Transverse colon (tissue), 4 donors: ENCODE measurements at regions not wholly inside any gene's neighbourhood (a gene's known extent, or its start where the extent isn't known, plus 50 kb on each side); places are given as distances from the start of the nearest gene placed in this dataset.

Experiments used
- POLR2AphosphoS5 ChIP-seq, 3 donors: sonication (generic); formaldehyde crosslinking; IDR thresholded peaks; one replicate each; pipeline ENCODE4 v1.6.1; 2016; ENCODE audit warnings: antibody characterized with exemption in 3 of 3
- TF ChIP-seq, protein P1 (sequence below), 5 experiments: fragments of 200-600 bp in 3 of 5; fragments of 450-650 bp in 2 of 5; sonication (generic) in 3 of 5; IDR thresholded peaks; 1 replicate in 2 of 5; 2 replicates in 3 of 5; pipeline ENCODE4 v1.5.1; 2016 to 2017; ENCODE audit warnings: antibody characterized with exemption in 5 of 5, inconsistent platforms in 3 of 5, mild to moderate bottlenecking in 2 of 5, moderate library complexity in 1 of 5

DNA sequence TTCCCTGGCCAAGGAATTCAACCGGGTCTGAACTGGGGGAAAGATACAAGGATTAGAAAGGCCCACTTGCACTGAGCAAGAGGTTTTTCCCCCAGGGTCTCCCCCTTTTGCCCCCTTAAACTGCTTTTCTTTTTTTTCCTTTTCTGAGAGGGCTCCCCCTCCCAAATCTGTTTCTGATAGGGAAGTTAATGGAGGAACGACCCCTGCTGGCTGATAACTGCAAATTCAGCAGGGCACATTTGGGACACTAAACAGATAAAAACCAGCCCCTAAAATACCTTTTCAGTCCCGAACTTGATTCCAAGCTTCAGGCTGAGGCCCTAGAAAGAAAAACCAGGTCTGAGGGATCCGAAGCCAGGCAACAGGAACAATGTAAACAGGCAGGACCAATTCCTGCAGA is 1012.4 kb upstream of the CRIM1 start:
- TF ChIP-seq POLR2AphosphoS5 (IDR thresholded peaks at IDR 0.05): no peak
- TF ChIP-seq, protein P1, sequence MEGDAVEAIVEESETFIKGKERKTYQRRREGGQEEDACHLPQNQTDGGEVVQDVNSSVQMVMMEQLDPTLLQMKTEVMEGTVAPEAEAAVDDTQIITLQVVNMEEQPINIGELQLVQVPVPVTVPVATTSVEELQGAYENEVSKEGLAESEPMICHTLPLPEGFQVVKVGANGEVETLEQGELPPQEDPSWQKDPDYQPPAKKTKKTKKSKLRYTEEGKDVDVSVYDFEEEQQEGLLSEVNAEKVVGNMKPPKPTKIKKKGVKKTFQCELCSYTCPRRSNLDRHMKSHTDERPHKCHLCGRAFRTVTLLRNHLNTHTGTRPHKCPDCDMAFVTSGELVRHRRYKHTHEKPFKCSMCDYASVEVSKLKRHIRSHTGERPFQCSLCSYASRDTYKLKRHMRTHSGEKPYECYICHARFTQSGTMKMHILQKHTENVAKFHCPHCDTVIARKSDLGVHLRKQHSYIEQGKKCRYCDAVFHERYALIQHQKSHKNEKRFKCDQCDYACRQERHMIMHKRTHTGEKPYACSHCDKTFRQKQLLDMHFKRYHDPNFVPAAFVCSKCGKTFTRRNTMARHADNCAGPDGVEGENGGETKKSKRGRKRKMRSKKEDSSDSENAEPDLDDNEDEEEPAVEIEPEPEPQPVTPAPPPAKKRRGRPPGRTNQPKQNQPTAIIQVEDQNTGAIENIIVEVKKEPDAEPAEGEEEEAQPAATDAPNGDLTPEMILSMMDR (IDR thresholded peaks at IDR 0.05): no peak
